ENCODE measurements at regions not wholly inside any gene's neighbourhood (a gene's known extent, or its start where the extent isn't known, plus 50 kb on each side); places are given as distances from the start of the nearest gene placed in this dataset.

DNA sequence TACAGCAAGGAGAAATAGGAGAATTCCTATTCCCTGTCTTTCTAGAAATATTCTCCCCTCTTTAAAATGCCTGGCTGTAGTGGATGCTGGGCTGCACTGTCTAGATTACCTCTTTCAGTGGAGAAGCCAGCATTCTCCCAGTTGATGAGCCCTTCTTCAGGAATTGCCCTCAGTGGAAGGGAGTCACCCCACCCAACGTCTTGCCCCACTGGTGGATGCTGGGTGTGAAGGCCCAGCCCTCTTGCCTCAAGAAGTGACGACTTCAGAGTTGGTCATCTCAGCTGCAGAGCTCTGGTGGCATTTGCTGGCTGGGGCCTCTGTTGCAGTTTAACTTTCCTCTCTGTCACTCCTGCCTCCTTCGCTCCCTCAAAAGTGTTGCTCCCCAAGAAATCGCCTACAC, 248.2 kb downstream of the ATG4C start (continued):
- TF ChIP-seq, protein P1, sequence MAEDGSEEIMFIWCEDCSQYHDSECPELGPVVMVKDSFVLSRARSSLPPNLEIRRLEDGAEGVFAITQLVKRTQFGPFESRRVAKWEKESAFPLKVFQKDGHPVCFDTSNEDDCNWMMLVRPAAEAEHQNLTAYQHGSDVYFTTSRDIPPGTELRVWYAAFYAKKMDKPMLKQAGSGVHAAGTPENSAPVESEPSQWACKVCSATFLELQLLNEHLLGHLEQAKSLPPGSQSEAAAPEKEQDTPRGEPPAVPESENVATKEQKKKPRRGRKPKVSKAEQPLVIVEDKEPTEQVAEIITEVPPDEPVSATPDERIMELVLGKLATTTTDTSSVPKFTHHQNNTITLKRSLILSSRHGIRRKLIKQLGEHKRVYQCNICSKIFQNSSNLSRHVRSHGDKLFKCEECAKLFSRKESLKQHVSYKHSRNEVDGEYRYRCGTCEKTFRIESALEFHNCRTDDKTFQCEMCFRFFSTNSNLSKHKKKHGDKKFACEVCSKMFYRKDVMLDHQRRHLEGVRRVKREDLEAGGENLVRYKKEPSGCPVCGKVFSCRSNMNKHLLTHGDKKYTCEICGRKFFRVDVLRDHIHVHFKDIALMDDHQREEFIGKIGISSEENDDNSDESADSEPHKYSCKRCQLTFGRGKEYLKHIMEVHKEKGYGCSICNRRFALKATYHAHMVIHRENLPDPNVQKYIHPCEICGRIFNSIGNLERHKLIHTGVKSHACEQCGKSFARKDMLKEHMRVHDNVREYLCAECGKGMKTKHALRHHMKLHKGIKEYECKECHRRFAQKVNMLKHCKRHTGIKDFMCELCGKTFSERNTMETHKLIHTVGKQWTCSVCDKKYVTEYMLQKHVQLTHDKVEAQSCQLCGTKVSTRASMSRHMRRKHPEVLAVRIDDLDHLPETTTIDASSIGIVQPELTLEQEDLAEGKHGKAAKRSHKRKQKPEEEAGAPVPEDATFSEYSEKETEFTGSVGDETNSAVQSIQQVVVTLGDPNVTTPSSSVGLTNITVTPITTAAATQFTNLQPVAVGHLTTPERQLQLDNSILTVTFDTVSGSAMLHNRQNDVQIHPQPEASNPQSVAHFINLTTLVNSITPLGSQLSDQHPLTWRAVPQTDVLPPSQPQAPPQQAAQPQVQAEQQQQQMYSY (CRISPR knock-in tag; IDR thresholded peaks at IDR 0.05) = no peak
- TF ChIP-seq BRCA1 (IDR thresholded peaks at IDR 0.05; ENCODE audit: low read depth, low read length) = no peak
- TF ChIP-seq CEBPB (IDR thresholded peaks at IDR 0.05; ENCODE audit: borderline replicate concordance in 1 of 2, low read depth in 2 of 2, low read length in 2 of 2) = no peak
- no peak for TF ChIP-seq POU2F2 (IDR thresholded peaks at IDR 0.05; ENCODE audit: borderline replicate concordance, low read depth, low read length)
- TF ChIP-seq KLF5 (IDR thresholded peaks at IDR 0.05; ENCODE audit: partially characterized antibody) = no peak
- TF ChIP-seq, protein P2, sequence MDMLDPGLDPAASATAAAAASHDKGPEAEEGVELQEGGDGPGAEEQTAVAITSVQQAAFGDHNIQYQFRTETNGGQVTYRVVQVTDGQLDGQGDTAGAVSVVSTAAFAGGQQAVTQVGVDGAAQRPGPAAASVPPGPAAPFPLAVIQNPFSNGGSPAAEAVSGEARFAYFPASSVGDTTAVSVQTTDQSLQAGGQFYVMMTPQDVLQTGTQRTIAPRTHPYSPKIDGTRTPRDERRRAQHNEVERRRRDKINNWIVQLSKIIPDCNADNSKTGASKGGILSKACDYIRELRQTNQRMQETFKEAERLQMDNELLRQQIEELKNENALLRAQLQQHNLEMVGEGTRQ (IDR thresholded peaks at IDR 0.05; ENCODE audit: borderline replicate concordance, low read depth, low read length) = no peak
- TF ChIP-seq, protein P3, sequence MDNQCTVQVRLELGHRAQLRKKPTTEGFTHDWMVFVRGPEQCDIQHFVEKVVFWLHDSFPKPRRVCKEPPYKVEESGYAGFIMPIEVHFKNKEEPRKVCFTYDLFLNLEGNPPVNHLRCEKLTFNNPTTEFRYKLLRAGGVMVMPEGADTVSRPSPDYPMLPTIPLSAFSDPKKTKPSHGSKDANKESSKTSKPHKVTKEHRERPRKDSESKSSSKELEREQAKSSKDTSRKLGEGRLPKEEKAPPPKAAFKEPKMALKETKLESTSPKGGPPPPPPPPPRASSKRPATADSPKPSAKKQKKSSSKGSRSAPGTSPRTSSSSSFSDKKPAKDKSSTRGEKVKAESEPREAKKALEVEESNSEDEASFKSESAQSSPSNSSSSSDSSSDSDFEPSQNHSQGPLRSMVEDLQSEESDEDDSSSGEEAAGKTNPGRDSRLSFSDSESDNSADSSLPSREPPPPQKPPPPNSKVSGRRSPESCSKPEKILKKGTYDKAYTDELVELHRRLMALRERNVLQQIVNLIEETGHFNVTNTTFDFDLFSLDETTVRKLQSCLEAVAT (IDR thresholded peaks at IDR 0.05) = no peak
- TF ChIP-seq, protein P4, sequence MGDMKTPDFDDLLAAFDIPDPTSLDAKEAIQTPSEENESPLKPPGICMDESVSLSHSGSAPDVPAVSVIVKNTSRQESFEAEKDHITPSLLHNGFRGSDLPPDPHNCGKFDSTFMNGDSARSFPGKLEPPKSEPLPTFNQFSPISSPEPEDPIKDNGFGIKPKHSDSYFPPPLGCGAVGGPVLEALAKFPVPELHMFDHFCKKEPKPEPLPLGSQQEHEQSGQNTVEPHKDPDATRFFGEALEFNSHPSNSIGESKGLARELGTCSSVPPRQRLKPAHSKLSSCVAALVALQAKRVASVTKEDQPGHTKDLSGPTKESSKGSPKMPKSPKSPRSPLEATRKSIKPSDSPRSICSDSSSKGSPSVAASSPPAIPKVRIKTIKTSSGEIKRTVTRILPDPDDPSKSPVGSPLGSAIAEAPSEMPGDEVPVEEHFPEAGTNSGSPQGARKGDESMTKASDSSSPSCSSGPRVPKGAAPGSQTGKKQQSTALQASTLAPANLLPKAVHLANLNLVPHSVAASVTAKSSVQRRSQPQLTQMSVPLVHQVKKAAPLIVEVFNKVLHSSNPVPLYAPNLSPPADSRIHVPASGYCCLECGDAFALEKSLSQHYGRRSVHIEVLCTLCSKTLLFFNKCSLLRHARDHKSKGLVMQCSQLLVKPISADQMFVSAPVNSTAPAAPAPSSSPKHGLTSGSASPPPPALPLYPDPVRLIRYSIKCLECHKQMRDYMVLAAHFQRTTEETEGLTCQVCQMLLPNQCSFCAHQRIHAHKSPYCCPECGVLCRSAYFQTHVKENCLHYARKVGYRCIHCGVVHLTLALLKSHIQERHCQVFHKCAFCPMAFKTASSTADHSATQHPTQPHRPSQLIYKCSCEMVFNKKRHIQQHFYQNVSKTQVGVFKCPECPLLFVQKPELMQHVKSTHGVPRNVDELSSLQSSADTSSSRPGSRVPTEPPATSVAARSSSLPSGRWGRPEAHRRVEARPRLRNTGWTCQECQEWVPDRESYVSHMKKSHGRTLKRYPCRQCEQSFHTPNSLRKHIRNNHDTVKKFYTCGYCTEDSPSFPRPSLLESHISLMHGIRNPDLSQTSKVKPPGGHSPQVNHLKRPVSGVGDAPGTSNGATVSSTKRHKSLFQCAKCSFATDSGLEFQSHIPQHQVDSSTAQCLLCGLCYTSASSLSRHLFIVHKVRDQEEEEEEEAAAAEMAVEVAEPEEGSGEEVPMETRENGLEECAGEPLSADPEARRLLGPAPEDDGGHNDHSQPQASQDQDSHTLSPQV (IDR thresholded peaks at IDR 0.05) = no peak
- no peak for TF ChIP-seq SUPT20H (IDR thresholded peaks at IDR 0.05; ENCODE audit: borderline replicate concordance, control insufficient read depth, low read depth, low read length)
- no peak for TF ChIP-seq NR2F1 (conservative IDR thresholded peaks at IDR 0.05)
- TF ChIP-seq MYB (IDR thresholded peaks at IDR 0.05; ENCODE audit: borderline replicate concordance, low read depth, low read length) = no peak
- TF ChIP-seq PAX5 (IDR thresholded peaks at IDR 0.05; ENCODE audit: borderline replicate concordance, low read depth, low read length) = no peak
